ENCODE measurements at regions not wholly inside any gene's neighbourhood (a gene's known extent, or its start where the extent isn't known, plus 50 kb on each side); places are given as distances from the start of the nearest gene placed in this dataset.

DNA sequence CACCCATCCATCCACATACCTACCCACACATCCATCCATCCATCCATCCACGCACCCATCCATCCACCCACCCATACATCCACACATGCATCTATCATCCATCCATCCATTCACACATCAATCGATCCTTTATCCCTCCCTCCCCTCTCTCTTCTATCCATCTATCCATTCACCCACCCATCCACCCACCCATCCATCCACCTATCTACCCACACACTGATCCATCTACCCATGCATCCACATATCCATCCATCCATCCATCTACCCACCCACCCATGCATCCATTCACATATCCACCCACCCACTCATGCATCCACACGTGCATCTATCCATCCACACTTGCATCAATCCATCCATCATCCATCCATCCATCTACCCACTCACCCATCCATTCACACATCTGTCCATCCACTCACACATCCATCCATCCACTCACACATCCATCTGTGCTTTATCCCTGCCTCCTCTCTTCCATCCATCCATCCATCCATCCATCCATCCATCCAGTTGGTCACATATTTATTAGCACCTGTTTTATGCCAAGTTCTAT is 366.1 kb downstream of the CTTN start:
- no peak for DNase-seq (ENCODE audit: low spot score)

GRCh38 chr11:70766901-70767300 is 368.6 kb downstream of the CTTN start:
- DNase-seq (ENCODE audit: low spot score) = no peak

DNA sequence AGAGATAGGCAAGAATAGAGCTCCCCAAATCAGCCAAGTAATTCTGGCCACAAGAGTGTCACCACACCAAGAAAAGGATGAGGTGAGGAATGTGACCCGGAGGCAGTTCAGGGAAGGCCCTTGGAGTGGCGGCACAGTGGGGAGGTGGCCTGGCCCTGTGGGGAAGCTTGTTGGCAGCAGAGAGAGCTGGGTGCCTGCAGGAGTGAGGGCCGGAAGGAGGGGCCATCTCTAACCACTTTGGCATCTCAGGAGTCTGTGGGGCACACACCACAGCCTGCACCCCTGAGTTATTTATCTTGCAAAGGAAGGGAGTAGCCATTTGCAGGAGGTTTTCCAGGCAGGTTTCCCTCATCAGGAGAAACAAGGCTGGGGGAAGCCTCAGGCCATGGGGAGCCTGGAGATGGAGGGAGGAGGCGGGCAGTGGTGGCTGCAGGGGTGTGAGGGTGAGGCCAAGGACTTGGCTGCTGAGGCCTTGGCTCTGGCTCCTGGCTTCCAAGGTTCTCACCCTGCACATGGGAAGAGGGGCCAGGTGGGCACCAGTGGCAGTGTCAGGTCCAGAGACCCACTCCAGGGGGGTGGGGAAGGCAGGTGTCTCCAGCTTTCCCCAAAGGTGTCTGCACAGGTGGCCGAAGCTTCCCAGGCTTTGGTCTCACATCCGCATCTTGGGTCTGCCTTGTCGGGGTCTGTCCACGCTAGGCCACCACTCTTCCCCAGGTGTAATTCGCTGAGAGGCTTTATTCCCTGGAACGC is 370.2 kb downstream of the CTTN start:
- DNase-seq (ENCODE audit: low spot score) = no peak

DNA sequence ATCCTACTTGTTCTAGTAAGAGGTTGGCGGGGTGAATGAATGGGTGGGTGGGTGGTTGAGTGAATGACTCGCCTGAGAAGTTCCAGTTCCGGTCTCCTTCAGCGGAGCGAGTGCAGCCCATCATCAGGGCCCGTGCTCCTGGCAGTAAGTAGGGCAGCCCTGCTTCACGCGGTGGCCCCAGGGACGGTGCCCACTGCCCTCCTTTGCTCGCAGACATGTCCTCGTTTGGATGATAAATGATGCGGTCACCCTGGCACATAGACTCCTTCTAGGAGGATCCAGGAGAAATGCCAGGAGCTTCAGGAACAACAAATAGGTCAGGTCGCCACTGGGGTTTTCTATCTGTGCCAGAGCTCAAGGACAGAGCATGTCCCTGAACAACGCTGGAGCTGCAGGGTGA is 370.8 kb downstream of the CTTN start:
- DNase-seq (ENCODE audit: low spot score) = no peak

DNA sequence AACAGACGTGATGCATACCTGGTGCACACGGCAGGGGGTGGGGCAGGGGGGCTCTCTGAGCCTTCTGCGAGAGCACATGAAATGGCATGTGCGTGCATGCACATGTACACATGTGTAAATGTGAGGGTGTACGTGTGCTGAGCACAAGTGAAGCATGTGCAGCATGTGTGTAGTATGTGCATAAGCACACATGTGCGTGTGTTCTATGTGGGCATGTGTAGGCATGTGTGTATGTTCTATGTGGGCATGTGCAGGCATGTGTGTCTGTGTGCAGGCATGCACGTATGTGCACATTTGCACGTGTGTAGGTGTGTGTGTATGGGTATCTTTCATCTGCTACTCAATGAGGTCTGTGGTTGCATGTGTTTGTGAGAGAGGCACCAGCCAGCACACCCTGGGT is 371.2 kb downstream of the CTTN start:
- no peak for DNase-seq (ENCODE audit: low spot score)

GRCh38 chr11:70771099-70771885 is 373.0 kb downstream of the CTTN start:
- no peak for DNase-seq (ENCODE audit: low spot score)

DNA sequence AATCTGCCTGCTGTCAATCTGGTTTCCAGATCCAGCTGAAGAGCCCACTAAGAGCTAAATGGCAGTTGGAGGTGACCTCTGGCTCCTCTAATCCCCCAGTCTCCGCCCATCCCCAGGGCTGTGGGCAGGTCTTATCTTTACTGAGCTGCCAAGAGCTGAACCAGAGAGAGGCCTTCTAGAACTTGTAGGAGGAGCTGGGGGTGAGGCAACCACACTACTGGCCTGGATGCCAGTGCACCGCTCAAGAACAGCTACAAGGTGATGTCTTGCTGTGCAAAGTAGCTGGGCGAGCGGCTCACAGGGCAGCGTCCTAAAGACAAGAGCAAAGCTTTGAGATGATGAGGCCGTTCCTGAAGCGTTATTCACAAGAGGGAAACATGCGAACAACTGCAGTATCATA is 374.6 kb downstream of the CTTN start:
- peak; percentile 79 for DNase-seq (ENCODE audit: low spot score)

DNA sequence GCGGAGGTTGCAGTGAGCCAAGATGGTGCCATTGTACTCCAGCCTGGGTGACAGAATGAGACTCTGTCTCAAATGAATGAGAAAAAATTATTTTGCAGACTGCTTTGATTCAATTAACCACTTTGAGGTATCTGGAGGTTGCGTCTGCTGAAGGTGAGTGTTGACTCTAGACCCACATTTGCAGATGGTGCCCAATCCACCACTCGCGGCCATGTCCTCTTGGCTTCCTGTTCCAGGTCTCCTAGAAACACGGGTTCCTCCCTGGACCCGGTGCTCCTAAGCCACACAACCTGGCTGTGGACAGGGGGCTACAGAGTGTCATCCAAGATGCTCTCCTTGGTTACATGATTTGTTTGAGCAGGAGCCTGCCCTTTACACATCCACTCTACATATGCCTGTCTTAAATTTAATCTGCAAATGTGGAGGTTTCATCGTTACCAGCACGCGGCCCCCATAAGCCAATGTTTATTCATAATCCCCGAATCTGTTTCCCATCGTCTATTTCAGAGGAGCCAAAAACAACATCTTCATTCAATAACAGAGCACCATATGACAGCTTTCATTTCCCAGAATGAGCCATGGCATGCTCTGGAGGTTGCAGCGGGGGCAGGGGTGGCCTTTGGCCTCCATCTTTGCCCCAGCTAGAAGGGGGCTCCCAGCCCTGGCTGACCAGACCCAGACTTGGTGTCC is 377.2 kb downstream of the CTTN start:
- no peak for DNase-seq (ENCODE audit: low spot score)

- no peak for DNase-seq (ENCODE audit: low spot score)
Observed at GRCh38 chr11:70776914-70777532, 378.7 kb downstream of the CTTN start.

- DNase-seq (ENCODE audit: low spot score) = no peak
Observed at GRCh38 chr11:70778883-70779282, 380.6 kb downstream of the CTTN start.

DNA sequence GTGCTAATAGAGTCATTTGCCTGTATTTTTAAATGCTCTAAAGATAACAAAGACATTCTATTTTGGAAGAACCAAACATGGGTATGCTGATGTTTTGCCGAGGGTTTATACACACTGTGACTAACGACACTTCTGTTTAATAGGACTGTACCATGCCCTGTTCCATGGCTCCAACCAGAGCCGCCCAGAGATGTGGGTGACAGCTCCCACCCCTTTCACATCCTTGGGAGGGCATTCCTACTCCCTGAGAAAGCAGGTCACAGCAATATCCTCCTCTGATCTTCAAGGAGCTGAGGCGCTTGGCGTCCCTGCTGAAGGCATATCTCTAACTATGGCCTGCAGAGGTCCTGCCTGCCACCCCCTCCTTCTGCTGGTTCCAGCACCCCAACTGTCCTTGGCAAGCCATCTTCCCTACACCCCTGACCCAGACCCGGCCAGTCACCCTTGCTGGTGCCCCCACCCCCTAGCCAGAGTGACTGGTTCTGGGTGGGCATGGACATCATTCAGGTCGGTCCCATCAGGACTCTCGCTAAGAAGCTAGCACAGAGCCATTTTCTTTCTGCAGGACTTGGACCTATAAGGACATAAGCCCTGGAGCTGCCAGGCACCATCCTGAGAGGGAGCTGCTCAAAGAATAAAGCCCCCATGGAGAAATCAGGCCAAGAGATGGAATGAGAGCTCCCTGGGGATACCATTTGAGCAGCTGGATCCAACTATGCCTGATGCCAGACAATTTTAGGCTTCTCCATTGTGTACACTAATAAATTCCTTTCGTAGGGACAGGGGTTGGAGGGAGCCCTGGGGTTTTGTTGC is 381.3 kb downstream of the CTTN start:
- no peak for DNase-seq (ENCODE audit: low spot score)

GRCh38 chr11:70780246-70780535 is 381.9 kb downstream of the CTTN start:
- DNase-seq (ENCODE audit: low spot score) = no peak

DNA sequence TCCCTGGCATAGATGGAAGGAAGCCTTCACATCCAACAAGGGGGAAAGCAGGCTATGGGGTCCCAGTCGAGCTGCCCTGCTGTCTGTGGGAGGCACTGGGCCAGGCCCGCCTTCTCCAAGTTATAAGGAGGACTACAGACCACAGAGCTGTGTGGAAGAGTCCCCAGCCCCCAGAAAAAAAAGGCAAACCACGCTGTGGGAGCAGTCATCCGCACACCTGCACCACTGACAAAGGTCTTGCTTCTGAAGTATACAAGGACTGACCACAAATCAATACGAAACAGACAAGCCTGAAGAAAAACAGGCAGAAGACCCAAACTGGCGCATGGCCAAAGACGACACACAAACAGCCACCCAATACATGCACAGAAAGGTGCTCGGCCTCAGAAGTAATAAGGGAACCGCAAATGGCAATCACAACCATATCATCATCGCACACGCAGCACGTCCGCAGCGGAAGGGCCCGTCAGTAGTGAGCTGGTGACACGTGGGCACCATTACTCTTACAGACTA is 384.1 kb downstream of the CTTN start:
- no peak for DNase-seq (ENCODE audit: low spot score)

DNA sequence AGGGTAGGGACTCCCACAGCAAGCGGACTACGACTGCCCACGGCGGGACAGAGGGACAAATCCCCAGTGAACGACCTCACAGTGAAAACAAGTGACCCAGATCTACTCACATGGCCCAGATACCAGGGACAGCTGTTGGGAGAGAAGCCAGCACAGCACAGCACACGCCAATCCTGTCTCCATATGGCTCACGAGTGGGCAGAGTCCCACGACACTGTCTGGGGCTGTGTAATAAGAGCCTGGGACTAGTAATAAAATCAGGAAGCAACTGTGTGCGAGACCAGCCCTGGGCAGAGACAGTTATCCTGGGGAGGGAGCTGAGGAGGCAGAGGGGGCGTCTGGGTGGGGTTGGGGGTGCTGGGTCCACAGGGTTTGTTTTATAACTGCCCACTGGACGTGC is 385.0 kb downstream of the CTTN start:
- no peak for DNase-seq (ENCODE audit: low spot score)

- no peak for DNase-seq (ENCODE audit: low spot score)
Observed at GRCh38 chr11:70783821-70784220, 385.5 kb downstream of the CTTN start.

GRCh38 chr11:70785372-70785771 is 387.0 kb downstream of the CTTN start:
- no peak for DNase-seq (ENCODE audit: low spot score)

DNA sequence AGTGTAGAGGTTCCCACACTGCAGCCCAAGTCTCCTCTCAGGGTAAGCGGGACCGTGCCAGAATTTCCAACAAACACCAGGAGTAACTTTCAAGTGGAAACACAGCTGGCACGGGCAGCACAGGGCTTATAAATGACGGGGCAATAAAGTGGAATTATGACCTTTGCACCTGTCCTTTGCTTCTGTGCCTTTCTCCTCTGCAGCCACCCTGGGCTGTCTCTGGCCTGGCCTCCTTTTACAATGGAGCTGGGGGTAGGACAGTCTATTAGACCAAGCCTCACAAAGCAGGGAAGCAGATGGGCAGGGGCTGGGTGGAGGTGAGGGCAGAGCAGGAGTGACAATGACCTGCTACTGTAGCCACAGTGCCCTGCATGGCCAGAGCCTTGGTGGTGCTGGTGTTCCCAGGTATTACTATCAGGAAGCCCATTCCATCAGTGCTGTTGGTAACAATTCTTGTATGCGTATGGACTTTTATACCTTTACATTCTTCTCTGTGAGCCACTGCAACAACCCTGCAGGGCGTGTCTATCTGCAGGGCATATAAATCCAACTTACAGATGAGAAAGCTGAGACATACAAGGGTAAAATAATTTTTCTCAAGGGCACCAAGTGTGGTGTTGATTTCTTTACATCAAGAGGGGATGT is 387.8 kb downstream of the CTTN start:
- peak; percentile 66 for DNase-seq (ENCODE audit: low spot score)

GRCh38 chr11:70788248-70789022 is 390.1 kb downstream of the CTTN start:
- no peak for DNase-seq (ENCODE audit: low spot score)

- peak; percentile 72 for DNase-seq (ENCODE audit: low spot score)
Observed at GRCh38 chr11:70790671-70791300, 392.5 kb downstream of the CTTN start.

Measured in HuH-7 (cell line).